Esophagus muscularis mucosa (tissue), 4 donors: ENCODE measurements at regions not wholly inside any gene's neighbourhood (a gene's known extent, or its start where the extent isn't known, plus 50 kb on each side); places are given as distances from the start of the nearest gene placed in this dataset.

Experiments
- DNase-seq: peaks from one replicate; pipeline ENCODE4 v3.0.0-alpha.2; 2017; ENCODE audit errors: extremely low spot score
- H3K27ac ChIP-seq, 4 donors: fragments of 200-600 bp; sonication (generic); replicated peaks in 1 of 4; 1 replicate in 3 of 4; 2 replicates in 1 of 4; pipeline ENCODE4 v1.5.1; 2016 to 2019; ENCODE audit warnings: mild to moderate bottlenecking in 1 of 4
- H3K27me3 ChIP-seq, 4 donors: fragments of 200-600 bp; sonication (generic); one replicate each; pipeline versions ENCODE4 v1.5.1 to v1.6.0; 2016 to 2019
- H3K36me3 ChIP-seq, 4 donors: fragments of 200-600 bp; sonication (generic); one replicate each; pipeline ENCODE4 v1.5.1; 2016 to 2019
- H3K4me1 ChIP-seq, 4 donors: fragments of 200-600 bp; sonication (generic); one replicate each; pipeline ENCODE4 v1.5.1; 2016 to 2019
- H3K4me3 ChIP-seq, 4 donors: fragments of 200-600 bp; sonication (generic); 1 replicate in 2 of 4; 2 replicates in 2 of 4; pipeline ENCODE4 v1.5.1; 2016 to 2019; ENCODE audit warnings: mild to moderate bottlenecking in 4 of 4, moderate library complexity in 1 of 4
- H3K9me3 ChIP-seq, 4 donors: fragments of 200-600 bp; sonication (generic); 1 replicate in 3 of 4; 2 replicates in 1 of 4; pipeline ENCODE4 v1.5.1; 2016 to 2019
- EP300 ChIP-seq: sonication (generic); formaldehyde crosslinking; IDR thresholded peaks from one replicate; pipeline ENCODE4 v1.6.1; 2017; ENCODE audit warnings: antibody characterized with exemption
- POLR2A ChIP-seq: fragments of 450-650 bp; IDR thresholded peaks from one replicate; pipeline ENCODE4 v1.6.1; 2017; ENCODE audit warnings: antibody characterized with exemption, moderate library complexity, mild to moderate bottlenecking, low read depth
- POLR2AphosphoS5 ChIP-seq, 2 donors: sonication (generic); formaldehyde crosslinking; IDR thresholded peaks; one replicate each; pipeline ENCODE4 v1.6.1; 2017; ENCODE audit warnings: antibody characterized with exemption in 2 of 2
- WGBS: methylation state at CpG from one replicate; pipeline ENCODE4 v1.1.5; 2018; 5-methylcytosine and 5-hydroxymethylcytosine counted together
- intact Hi-C: fragments of 100-400 bp; cut with DNase I; formaldehyde crosslinking; loops from one replicate; pipeline ENCODE4 v1.15.1; 2023
- TF ChIP-seq, protein P1 (sequence below), 3 experiments: fragments of 200-600 bp in 2 of 3; fragments of 450-650 bp in 1 of 3; sonication (generic) in 2 of 3; IDR thresholded peaks; one replicate each; pipeline ENCODE4 v1.5.1; 2017 to 2019; ENCODE audit warnings: antibody characterized with exemption in 3 of 3, mild to moderate bottlenecking in 2 of 3, moderate library complexity in 1 of 3

DNA sequence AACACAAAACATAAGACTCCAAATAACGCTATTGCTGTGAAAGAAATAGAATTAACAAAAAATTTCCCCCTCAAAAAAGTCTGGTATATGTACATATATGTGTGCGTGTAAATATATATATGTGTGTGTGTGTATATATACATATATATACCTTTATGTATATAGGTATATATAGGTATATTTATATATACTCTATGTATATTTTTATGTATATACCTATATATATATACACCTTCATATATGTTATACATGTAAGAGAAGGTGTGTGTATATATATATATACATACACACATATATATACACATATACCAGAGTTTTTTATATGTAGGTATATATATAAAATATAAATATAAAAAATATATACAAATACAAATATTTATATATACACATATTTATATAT, 199.2 kb downstream of the RAB38 start:
- WGBS: 94% methylated on average over 2 of the region's 2 CpGs

DNA sequence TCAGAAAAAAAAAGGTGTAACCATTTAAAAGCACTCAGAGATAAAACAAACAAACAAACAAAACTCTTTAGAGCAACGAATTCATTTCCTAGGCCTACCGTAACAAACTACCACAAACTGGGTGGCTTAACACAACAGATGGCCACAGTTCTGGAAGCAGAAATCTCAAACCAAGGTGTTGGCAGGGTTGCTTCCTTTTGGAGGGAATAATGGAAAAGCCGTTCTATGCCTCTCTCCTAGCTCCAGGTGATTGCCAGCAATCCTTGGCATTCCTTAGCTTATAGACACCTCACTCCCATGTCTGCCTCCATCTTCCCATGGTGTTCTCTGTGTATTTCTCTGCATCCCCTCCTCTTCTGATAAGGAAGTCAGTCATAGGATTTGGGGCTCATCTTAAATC, 200.4 kb downstream of the RAB38 start:
- no peak overlapping the region for H3K27ac ChIP-seq
- no peaks in the 10 kb centered on the region for H3K27me3 ChIP-seq
- intact Hi-C loops: no loop called here
- 63% methylated on average over 3 of the region's 3 CpGs for WGBS
- no peak for DNase-seq
- no peaks in the 10 kb centered on the region for H3K9me3 ChIP-seq
- no peak for TF ChIP-seq POLR2AphosphoS5 (IDR thresholded peaks at IDR 0.05)
- no peak for TF ChIP-seq EP300
- TF ChIP-seq, protein P1, sequence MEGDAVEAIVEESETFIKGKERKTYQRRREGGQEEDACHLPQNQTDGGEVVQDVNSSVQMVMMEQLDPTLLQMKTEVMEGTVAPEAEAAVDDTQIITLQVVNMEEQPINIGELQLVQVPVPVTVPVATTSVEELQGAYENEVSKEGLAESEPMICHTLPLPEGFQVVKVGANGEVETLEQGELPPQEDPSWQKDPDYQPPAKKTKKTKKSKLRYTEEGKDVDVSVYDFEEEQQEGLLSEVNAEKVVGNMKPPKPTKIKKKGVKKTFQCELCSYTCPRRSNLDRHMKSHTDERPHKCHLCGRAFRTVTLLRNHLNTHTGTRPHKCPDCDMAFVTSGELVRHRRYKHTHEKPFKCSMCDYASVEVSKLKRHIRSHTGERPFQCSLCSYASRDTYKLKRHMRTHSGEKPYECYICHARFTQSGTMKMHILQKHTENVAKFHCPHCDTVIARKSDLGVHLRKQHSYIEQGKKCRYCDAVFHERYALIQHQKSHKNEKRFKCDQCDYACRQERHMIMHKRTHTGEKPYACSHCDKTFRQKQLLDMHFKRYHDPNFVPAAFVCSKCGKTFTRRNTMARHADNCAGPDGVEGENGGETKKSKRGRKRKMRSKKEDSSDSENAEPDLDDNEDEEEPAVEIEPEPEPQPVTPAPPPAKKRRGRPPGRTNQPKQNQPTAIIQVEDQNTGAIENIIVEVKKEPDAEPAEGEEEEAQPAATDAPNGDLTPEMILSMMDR (IDR thresholded peaks at IDR 0.05): no peak
- TF ChIP-seq POLR2A: no peak
- H3K4me3 ChIP-seq: no peak overlapping the region
- no peaks in the 10 kb centered on the region for H3K4me1 ChIP-seq
- H3K36me3 ChIP-seq: no peaks in the 10 kb centered on the region

More for the DNA sequence above, 199.2 kb downstream of the RAB38 start:
- TF ChIP-seq POLR2A: no peak
- TF ChIP-seq EP300: no peak
- DNase-seq: no peak
- intact Hi-C loops: no loop called here
- no peaks in the 10 kb centered on the region for H3K36me3 ChIP-seq
- H3K4me3 ChIP-seq: no peak overlapping the region
- H3K27ac ChIP-seq: no peak overlapping the region
- no peaks in the 10 kb centered on the region for H3K27me3 ChIP-seq
- no peaks in the 10 kb centered on the region for H3K4me1 ChIP-seq
- H3K9me3 ChIP-seq: no peaks in the 10 kb centered on the region

DNA sequence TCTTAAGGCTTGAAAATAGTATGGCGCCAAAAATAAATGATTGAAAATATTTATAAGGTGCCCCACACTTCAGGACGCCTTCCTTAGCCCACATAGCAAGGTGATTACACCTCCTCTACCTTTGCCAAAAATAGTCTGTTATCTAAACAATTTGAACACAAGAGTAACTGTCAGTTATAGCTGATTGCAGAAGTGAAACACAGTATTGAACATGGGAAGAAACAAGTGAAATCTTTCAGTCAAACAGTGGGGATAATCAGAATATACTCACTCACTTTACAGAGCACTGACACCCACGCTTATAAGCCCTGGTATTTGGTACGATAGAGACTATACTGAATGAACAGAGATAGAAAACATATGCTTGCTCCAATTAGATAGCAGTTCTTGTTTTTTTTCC, 203.1 kb downstream of the RAB38 start:
- WGBS: 77% methylated on average over 4 of the region's 4 CpGs
- DNase-seq: no peak

DNA sequence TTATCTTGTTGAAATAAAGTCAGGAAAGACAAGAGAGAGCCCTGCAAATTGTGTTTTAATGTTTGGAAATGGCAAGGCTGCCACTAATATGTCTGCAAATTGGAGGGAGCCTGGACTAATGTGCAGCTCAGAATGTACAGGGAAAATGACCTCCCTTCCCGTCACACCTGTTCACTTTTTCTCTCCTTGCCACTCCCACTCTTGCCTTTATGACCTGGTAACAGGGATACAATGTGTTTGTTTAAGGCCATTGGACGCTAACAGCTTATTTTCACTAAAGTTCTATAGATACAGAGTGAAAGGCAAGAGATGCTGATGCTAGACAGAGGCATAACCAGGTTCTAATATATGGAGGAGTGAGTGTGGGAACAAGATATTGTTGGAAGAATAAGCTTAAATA, 203.9 kb downstream of the RAB38 start:
- no peak for DNase-seq
- TF ChIP-seq POLR2AphosphoS5 (IDR thresholded peaks at IDR 0.05): no peak
- Histone ChIP-seq H3K4me3 (no peak overlapping the region), H3K4me1 (no peaks in the 10 kb centered on the region), H3K27ac (no peak overlapping the region), H3K27me3 (no peaks in the 10 kb centered on the region), H3K36me3 (no peaks in the 10 kb centered on the region), H3K9me3 (no peaks in the 10 kb centered on the region)
- intact Hi-C loops: no loop called here
- 85% methylated on average over 2 of the region's 2 CpGs for WGBS

More for the DNA sequence above, 203.1 kb downstream of the RAB38 start:
- H3K27ac ChIP-seq: no peak overlapping the region
- H3K4me1 ChIP-seq: no peaks in the 10 kb centered on the region
- no peak for TF ChIP-seq POLR2A
- TF ChIP-seq EP300: no peak
- no peak for TF ChIP-seq POLR2AphosphoS5 (IDR thresholded peaks at IDR 0.05)
- TF ChIP-seq, protein P1 (IDR thresholded peaks at IDR 0.05): no peak
- H3K9me3 ChIP-seq: no peaks in the 10 kb centered on the region
- no peaks in the 10 kb centered on the region for H3K27me3 ChIP-seq
- H3K4me3 ChIP-seq: no peak overlapping the region
- intact Hi-C loops: no loop called here
- no peaks in the 10 kb centered on the region for H3K36me3 ChIP-seq

DNA sequence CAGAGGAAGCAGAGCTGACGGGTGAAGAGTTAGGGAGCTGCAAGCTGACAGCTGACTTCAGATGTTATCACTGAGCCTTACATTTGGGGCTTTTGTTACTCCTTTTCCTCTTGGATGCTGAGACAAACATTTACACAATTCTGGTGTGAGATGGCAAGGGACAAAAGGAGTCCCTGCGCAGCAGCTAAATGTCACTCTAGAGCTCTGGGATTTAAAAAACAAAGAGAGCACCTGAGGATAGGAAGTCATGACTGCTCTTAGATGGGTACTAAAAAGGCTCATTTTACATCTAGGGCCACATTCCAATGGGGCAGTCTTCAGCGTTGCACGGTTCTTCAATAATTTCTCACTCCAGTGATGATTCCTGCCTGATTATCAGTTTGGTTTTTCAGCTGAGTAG, 204.5 kb downstream of the RAB38 start:
- no peaks in the 10 kb centered on the region for H3K4me1 ChIP-seq
- WGBS: 84% methylated on average over 4 of the region's 4 CpGs
- TF ChIP-seq EP300 (no peak), POLR2A (no peak), POLR2AphosphoS5 (IDR thresholded peaks at IDR 0.05) (no peak)
- TF ChIP-seq, protein P1 (IDR thresholded peaks at IDR 0.05): no peak

DNA sequence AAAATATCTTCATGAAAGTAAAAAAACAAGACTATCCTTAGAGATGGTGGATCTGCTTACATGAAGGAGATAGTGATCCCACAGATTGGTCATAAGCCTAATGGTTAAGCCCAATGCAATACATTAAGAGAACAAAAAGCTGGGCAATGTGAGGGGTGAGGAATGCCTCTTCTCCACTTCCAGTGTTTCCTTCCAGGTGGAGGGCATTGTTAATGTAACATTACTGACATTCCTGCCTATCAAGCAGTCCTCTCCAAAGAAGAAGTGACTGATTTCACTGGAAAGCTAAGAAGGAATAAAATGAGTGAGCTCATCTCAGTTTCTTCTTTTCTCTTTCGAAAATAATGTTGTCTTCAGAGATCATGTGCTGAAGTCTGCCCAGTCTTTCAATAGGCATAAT, 207.8 kb downstream of the RAB38 start:
- H3K9me3 ChIP-seq: no peaks in the 10 kb centered on the region
- WGBS: 76% methylated on average over 1 of the region's 1 CpG
- TF ChIP-seq POLR2A: no peak
- TF ChIP-seq, protein P1 (IDR thresholded peaks at IDR 0.05): no peak
- no peak for TF ChIP-seq POLR2AphosphoS5 (IDR thresholded peaks at IDR 0.05)
- TF ChIP-seq EP300: no peak
- no peaks in the 10 kb centered on the region for H3K4me1 ChIP-seq
- no peak overlapping the region for H3K27ac ChIP-seq
- no peaks in the 10 kb centered on the region for H3K27me3 ChIP-seq
- H3K4me3 ChIP-seq: no peak overlapping the region
- no peak for DNase-seq
- no peaks in the 10 kb centered on the region for H3K36me3 ChIP-seq
- intact Hi-C loops: no loop called here

More for the DNA sequence above, 204.5 kb downstream of the RAB38 start:
- Histone ChIP-seq H3K27ac (no peak overlapping the region), H3K9me3 (no peaks in the 10 kb centered on the region), H3K36me3 (no peaks in the 10 kb centered on the region), H3K27me3 (no peaks in the 10 kb centered on the region), H3K4me3 (no peak overlapping the region)
- intact Hi-C loops: no loop called here
- DNase-seq: no peak
